ENCODE measurements at regions not wholly inside any gene's neighbourhood (a gene's known extent, or its start where the extent isn't known, plus 50 kb on each side); places are given as distances from the start of the nearest gene placed in this dataset.

- peaks cover 0 to 60% (median 0%) of the 10 kb centered on the region in 7 donors for H3K27me3 ChIP-seq (replicated peaks in 1 of 7)
- intact Hi-C loops (cut with DNase I; ENCODE audit: low total_unique reads): no loop called here
- H3K27ac ChIP-seq: no peak overlapping the region
- H3K9me3 ChIP-seq: peaks cover 0 to 8% (median 5%) of the 10 kb centered on the region in 8 donors
- WGBS, 5 donors: 25 to 48% (median 39%) methylated on average over 10 of the region's 10 CpGs
- peaks cover 0 to 6% (median 0%) of the 10 kb centered on the region in 6 donors for H3K4me1 ChIP-seq
- no peak overlapping the region for H3K4me3 ChIP-seq
- H3K36me3 ChIP-seq: no peaks in the 10 kb centered on the region
- TF ChIP-seq CTCF (IDR thresholded peaks at IDR 0.05 in 8 of 11, conservative IDR thresholded peaks at IDR 0.05 in 3 of 11): peak in 10 of 11 experiments; percentile 12 to 69 (median 48)
- no peak for TF ChIP-seq POLR2A (IDR thresholded peaks at IDR 0.05)
- TF ChIP-seq POLR2AphosphoS5 (IDR thresholded peaks at IDR 0.05): peak in 2 of 3 donors; percentile 22 to 58
- no peak for DNase-seq
Observed at GRCh38 chr15:101578443-101578894, 73.7 kb downstream of the TM2D3 start.

- DNase-seq: no peak
- no peaks in the 10 kb centered on the region for H3K9me3 ChIP-seq
- TF ChIP-seq CTCF (IDR thresholded peaks at IDR 0.05 in 8 of 11, conservative IDR thresholded peaks at IDR 0.05 in 3 of 11) (no peak), POLR2A (IDR thresholded peaks at IDR 0.05) (no peak), POLR2AphosphoS5 (IDR thresholded peaks at IDR 0.05) (no peak)
- 74 to 89% (median 79%) methylated on average over 3 of the region's 3 CpGs for WGBS, 5 donors
- H3K4me1 ChIP-seq: peaks cover 0 to 6% (median 0%) of the 10 kb centered on the region in 6 donors
- intact Hi-C loops (cut with DNase I; ENCODE audit: low total_unique reads): no loop called here
- H3K27me3 ChIP-seq (replicated peaks in 1 of 7): peaks cover 0 to 38% (median 0%) of the 10 kb centered on the region in 7 donors
- H3K4me3 ChIP-seq: no peak overlapping the region
- H3K27ac ChIP-seq: no peak overlapping the region
- H3K36me3 ChIP-seq: no peaks in the 10 kb centered on the region
Observed at GRCh38 chr15:101573951-101574350, 78.2 kb downstream of the TM2D3 start.

GRCh38 chr15:101570241-101570640 is 80.7 kb upstream of the PCSK6 start:
- intact Hi-C loops (cut with DNase I; ENCODE audit: low total_unique reads): no loop called here
- no peaks in the 10 kb centered on the region for H3K4me1 ChIP-seq
- TF ChIP-seq CTCF (IDR thresholded peaks at IDR 0.05 in 8 of 11, conservative IDR thresholded peaks at IDR 0.05 in 3 of 11) (no peak), POLR2A (IDR thresholded peaks at IDR 0.05) (no peak), POLR2AphosphoS5 (IDR thresholded peaks at IDR 0.05) (no peak)
- H3K4me3 ChIP-seq: no peak overlapping the region
- H3K9me3 ChIP-seq: no peaks in the 10 kb centered on the region
- H3K27ac ChIP-seq: no peak overlapping the region
- no peaks in the 10 kb centered on the region for H3K36me3 ChIP-seq
- peaks cover 0 to 13% (median 0%) of the 10 kb centered on the region in 7 donors for H3K27me3 ChIP-seq (replicated peaks in 1 of 7)
- no peak for DNase-seq

- 87 to 94% (median 92%) methylated on average over 17 of the region's 17 CpGs for WGBS, 5 donors
- Histone ChIP-seq H3K4me1 (no peaks in the 10 kb centered on the region), H3K4me3 (no peak overlapping the region), H3K9me3 (no peaks in the 10 kb centered on the region), H3K27ac (no peak overlapping the region), H3K27me3 (replicated peaks in 1 of 7) (peaks cover 0 to 20% (median 0%) of the 10 kb centered on the region in 7 donors), H3K36me3 (no peaks in the 10 kb centered on the region)
- TF ChIP-seq POLR2A (IDR thresholded peaks at IDR 0.05) (no peak), CTCF (IDR thresholded peaks at IDR 0.05 in 8 of 11, conservative IDR thresholded peaks at IDR 0.05 in 3 of 11) (no peak), POLR2AphosphoS5 (IDR thresholded peaks at IDR 0.05) (no peak)
- intact Hi-C loops (cut with DNase I; ENCODE audit: low total_unique reads): no loop called here
- DNase-seq: no peak
Observed at GRCh38 chr15:101568821-101569555, 79.5 kb upstream of the PCSK6 start.
